ENCODE measurements at regions not wholly inside any gene's neighbourhood (a gene's known extent, or its start where the extent isn't known, plus 50 kb on each side); places are given as distances from the start of the nearest gene placed in this dataset.
"Not testable (repeated sequence)": the region's sequence is repeated elsewhere in the genome, so short reads cannot be mapped to it uniquely, and the experiment has no call there.

DNA sequence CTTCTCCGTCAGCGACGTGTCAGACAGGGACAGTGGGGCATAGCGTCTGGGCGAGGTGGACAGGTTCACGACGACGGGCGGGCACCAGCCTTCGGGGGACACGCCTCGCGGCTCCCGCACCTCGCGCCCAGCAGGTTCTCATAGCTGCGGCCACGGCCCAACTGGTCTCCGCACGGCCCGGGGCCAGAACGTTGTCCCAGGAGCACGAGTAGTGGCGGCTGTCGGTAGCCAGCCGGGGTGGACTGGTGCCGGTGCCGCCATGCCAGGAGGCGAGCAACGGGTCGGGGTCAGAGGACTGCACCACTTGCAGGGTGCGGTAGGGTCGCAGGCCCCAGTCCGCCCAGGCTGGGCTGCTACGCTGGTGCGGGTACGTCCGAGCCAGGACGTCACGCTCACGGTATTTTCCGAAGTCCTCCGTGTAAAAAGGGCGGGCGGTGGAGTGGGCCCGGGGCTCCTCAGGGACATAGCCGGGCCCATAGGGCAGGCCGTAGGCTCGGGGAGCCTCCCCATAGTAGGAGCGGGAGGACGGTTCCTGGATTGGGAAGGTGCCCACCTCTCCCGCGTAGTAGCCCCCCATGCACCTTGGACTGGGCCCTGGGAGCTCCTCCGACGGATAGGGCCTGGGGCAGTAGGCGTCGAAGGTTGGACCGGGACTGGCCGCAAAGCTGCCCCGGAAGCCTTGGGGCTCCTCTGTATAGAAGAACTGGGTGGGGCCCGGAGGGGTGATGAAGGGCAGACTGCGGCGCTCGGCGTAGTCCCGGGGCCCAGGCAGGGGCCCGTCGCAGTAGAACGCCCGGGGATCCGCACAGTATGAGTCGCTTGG, 301.2 kb downstream of the CCDC74A start:
- DNase-seq = not testable (repeated sequence)

DNA sequence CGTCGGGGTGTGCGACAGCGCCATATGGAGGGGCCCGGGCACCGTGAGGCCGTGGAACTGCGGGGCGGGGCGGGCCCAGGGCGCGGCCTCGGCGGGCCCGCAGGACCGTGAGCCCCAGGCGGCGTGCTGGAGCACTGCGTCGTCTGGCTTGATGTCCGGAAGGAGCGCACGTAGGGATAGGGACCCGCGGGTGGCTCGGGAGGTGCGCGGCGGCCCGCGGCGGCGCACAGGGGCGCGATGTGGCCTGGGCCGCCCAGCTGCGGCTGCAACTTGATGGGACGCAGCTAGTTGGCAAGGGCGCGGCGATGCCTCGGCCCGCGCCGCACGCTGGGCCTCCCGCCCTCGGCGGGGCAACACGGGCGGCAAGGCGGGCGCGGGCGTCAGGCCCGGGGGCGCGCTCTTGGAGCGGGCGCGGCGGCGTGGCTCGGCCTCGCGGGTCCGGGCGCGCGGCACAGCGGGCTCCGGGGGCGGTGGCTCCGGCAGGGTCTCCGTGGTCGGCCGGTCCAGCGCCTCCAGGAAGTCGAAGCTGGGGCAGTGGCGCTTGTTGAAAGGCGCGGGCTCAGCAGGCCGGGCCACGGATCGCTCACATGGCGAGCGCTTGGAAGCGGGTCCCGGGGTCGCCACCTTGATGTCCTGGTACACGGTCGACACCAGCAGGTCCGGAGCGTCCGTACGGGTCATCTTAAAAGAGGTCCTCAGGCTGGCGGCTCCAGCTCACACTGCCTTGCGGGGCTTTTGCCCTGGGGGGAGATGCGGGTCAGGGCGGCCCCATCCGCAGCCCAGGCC, 302.0 kb downstream of the CCDC74A start:
- DNase-seq = not testable (repeated sequence)

GRCh38 chr2:131830242-131830945, 302.7 kb downstream of the CCDC74A start:
- not testable (repeated sequence) for DNase-seq

- DNase-seq = not testable (repeated sequence)
These were observed 303.2 kb downstream of the CCDC74A start for GRCh38 chr2:131830946-131831310.

DNA sequence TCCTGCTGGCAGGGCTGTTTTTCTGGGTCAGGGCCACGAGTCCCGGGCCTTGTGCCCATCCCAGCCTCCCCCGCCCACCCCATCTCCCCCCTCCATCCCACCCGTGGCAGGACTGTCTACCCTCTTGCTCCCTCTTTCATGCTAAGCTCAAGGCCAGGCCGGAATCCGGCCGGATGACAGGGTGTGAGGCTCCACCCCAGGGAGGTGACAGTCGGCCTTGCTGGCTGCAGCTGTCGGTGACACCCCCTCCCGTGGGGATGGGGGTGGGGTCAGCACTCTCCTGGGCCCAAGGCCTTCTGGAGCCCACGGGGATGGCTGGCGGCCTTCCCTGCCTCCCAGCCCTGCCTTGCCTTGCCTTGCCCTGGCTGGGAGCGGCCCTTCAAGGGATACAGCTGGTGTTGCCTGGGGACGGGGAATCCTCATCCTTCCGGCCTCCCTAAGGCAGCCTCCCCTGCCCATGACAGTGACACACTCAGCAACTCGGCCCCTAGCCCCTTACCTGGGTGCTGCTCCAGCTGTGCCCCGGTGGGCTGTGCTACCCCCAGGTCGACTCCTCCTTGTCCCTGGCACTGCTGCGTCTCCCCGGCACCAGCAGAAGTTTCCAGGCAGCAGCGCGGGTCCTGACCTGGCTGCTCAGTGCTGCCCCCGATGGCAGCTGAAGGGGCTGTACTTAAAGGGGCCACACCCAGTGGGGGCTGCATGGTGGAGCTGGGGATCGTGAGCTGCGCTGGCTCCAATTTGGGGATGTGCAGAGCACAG, 303.9 kb downstream of the CCDC74A start:
- not testable (repeated sequence) for DNase-seq

GRCh38 chr2:131832209-131832780, 304.6 kb downstream of the CCDC74A start:
- not testable (repeated sequence) for DNase-seq

DNA sequence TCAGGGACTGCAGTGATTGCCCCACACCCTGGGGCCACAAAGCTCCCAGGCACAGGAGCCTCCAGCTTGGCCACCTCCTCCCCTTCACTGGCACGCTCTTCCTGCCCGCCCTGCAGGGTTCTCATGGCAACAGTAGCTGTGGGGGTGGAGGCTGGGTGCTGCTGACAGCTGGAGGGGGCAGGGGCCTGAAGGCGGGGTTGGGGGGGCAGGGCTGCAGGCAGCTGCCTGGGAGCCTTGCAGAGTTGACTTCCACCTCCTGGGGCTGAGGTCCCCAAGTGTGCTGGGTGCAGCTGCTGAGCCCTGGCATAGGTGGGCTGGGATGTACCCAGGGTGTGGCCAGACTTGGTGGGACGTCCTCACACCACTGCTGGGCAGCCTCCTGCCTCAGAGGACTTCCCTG, 305.2 kb downstream of the CCDC74A start:
- DNase-seq = not testable (repeated sequence)

DNA sequence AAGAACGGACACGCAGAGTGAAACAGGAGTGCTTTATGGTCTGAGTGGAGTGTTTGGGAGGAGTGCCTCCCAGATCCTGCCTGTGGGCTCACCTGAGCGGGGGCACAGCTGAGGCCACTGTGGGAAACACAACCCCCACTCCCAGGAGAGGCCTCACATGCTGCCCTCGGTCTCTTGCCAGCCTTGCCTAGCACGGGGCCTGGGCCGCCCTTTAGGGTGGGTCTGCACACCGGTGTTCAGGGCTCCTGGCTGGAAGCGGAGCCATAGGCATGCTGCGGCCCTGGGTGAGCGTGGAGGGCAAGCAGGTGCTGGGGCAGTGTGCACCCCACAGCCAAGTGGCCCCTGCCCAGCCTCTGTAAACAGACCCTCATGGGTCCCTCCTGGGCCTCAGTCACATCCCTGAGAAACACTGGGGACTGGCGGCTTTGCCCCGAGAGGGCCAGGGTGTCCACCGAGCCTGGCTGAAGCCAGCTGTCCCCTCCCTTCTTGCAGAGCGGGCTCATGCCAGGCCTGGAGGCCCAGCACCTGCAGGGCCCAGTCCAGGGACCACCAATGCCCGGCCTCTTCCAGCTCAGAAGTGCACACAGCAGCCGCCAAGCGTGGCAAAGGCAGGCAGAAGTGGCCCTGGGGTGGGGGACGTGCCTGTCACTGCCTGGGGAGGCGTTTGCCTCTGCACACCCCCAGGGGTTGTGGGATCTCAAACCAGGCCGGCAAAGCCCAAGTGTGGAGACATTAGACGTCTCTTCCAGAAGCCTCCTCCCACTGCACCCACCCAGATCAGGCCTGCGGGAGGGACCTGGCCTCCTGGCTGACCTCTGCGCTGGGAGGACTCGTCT, 305.9 kb downstream of the CCDC74A start:
- not testable (repeated sequence) for DNase-seq

DNA sequence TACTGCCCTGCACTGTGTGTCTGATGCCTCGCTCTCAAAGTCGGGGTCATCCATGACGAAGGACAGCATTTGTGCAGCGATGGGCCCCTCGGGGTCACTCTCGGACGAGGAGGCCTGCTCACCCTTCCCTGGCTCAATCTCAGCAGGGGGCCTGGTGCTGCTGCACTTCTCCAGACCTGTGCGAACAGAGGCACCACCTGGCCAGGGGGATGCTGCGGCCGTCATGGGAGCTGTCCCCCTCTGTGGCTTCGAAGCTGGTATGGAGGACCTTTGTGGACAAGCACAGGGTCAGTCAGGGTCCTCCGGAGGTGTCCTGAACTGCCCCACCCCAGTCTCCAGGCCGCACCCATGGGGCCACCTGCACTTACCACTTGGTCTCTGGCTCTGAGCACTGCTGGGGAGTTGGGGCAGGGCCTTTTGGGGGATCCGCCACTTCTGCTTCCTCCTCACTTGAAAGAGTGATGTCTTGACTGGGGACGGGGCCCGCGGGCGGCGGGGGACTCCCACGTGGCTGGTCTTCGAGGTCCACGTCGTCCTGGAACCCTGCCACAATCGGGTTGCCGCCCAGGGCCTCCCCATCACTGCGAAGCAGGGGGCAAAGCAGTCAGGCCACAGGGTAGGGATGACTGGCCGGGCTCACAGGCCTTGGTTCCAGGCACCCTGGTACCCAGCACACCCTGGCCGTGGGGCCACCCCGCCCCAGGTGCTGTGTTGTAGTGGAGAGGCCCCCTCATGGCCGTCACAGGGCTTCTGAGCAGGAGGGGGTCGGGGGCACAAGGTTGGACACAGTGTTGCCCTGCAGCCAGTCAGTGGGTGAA, 306.7 kb downstream of the CCDC74A start:
- not testable (repeated sequence) for DNase-seq

- DNase-seq = not testable (repeated sequence)
These were observed 307.3 kb downstream of the CCDC74A start for GRCh38 chr2:131835022-131835421.

DNA sequence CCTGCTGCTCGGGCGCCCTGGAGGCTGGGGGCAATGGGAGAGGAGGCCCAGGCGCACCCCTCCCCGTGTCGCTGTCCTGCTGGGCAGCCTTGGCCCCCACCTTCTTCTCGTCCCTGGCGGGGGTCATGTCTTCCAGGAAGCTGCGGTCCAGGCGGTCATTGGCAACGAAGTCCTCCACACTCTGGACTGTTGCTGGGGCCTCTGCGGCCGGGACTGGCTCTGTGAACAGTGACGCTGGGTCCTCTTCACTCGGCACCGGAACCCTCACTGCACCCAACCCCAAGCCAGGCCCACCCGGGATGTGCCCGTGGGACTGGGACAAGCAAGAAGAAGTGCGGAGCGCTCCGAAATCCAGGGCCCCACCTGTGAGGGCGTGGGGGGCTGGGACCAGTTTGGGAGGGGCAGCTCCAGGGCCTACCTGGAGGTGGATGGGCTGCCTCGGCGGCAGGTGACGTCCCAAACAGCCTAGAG, 308.0 kb downstream of the CCDC74A start:
- no peak for DNase-seq

DNA sequence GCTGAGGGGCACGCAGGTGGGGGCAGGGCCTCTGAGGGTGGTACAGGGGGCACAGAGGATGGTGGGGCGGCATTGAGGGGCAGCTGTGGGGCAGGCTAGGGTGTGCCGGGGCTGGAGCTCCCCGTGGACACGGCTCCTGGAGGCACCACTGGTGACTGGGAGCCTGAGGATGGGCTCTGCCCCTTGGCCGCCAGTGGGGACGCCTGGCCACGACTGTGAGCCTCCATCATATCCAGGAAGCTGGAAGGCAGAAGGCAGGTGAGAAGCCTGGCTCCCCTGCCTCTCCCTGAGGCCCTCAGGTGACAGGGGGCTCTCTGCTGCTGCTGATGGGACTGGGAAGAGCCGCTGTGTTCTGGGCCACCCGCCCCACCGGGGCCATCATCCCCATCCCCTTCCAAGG, 308.4 kb downstream of the CCDC74A start:
- DNase-seq = not testable (repeated sequence)

- not testable (repeated sequence) for DNase-seq
These were observed 316.4 kb downstream of the CCDC74A start for GRCh38 chr2:131844044-131844443.

DNA sequence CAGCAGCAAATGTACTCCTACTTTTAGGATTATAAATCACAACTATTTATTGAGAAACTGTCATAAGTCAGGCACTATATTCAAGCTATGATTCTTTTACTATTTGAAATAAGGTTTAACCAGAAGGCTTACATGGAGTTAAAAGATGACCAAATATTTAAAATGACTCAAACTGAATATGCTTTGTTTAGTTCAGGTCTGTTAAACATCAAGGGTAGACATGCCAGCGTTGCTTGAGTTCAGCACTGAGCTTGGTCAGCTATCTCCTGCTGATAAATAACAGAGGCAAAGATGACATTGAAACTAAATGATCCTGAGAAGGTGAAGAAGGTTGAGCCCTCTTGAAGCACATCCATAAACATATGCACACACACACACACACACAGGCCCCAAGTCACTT, 305.6 kb downstream of the ANKRD30BL start:
- DNase-seq = not testable (repeated sequence)

GRCh38 chr2:131858197-131858596, 303.6 kb downstream of the ANKRD30BL start:
- not testable (repeated sequence) for DNase-seq
